ENCODE measurements at regions not wholly inside any gene's neighbourhood (a gene's known extent, or its start where the extent isn't known, plus 50 kb on each side); places are given as distances from the start of the nearest gene placed in this dataset.

DNA sequence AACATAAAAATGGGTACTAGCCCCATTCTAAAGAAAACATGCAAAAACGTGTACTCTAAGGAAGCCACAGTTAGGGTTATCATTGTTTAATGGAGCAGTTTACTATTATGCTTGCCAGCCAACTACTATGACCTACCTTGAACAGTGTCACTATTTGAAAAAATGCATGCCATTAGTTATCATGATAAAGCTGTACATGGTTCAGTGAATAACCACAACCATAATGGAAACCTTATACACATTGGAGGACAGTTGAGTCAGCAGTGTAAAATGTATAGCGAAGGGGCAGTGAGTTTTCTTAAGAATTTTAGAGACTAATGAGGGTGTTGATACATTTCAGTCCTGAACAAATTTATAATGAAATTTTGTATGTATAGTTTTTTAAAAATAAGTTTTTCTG, 381.9 kb downstream of the GRXCR1 start:
- no peak for FAIRE-seq
- Histone ChIP-seq H4K20me1 (ENCODE audit: insufficient read depth, low read length) (no peaks in the 10 kb centered on the region), H3K4me3 (ENCODE audit: insufficient read depth, low read depth, low read length) (no peak overlapping the region), H3K9ac (ENCODE audit: low read length) (no peak overlapping the region), H3K4me2 (ENCODE audit: low read length) (no peak overlapping the region), H3K79me2 (ENCODE audit: insufficient read depth, low read length) (no peaks in the 10 kb centered on the region), H2AFZ (ENCODE audit: low read depth, low read length) (no peak overlapping the region), H3K36me3 (ENCODE audit: insufficient read depth, low read length) (no peaks in the 10 kb centered on the region), H3K27ac (ENCODE audit: low read depth, low read length) (no peak overlapping the region), H3K4me1 (ENCODE audit: insufficient read depth, low read length) (no peaks in the 10 kb centered on the region), H3K27me3 (ENCODE audit: insufficient read depth, low read length) (no peaks in the 10 kb centered on the region), H3K9me3 (ENCODE audit: insufficient read depth, low read depth, low read length) (no peaks in the 10 kb centered on the region)
- no peak overlapping the region for H3K4me3 Mint-ChIP-seq (ENCODE audit: unreplicated experiment)
- TF ChIP-seq, protein P1, sequence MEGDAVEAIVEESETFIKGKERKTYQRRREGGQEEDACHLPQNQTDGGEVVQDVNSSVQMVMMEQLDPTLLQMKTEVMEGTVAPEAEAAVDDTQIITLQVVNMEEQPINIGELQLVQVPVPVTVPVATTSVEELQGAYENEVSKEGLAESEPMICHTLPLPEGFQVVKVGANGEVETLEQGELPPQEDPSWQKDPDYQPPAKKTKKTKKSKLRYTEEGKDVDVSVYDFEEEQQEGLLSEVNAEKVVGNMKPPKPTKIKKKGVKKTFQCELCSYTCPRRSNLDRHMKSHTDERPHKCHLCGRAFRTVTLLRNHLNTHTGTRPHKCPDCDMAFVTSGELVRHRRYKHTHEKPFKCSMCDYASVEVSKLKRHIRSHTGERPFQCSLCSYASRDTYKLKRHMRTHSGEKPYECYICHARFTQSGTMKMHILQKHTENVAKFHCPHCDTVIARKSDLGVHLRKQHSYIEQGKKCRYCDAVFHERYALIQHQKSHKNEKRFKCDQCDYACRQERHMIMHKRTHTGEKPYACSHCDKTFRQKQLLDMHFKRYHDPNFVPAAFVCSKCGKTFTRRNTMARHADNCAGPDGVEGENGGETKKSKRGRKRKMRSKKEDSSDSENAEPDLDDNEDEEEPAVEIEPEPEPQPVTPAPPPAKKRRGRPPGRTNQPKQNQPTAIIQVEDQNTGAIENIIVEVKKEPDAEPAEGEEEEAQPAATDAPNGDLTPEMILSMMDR (IDR thresholded peaks at IDR 0.05; ENCODE audit: insufficient read depth, low read depth, low read length): no peak
- no peak for TF ChIP-seq EZH2 (IDR thresholded peaks at IDR 0.05; ENCODE audit: insufficient read depth, low read length)
- peaks cover 13% of the 10 kb centered on the region for H3K4me1 Mint-ChIP-seq (ENCODE audit: low read depth, unreplicated experiment)
- H3K27me3 Mint-ChIP-seq (ENCODE audit: low read depth, unreplicated experiment): no peaks in the 10 kb centered on the region
- H3K27ac Mint-ChIP-seq (ENCODE audit: unreplicated experiment): no peak overlapping the region
- peak; percentile 79 for DNase-seq (ENCODE audit: low read depth)
- H3K36me3 Mint-ChIP-seq (ENCODE audit: low read depth, unreplicated experiment): no peaks in the 10 kb centered on the region
- no peaks in the 10 kb centered on the region for H3K9me3 Mint-ChIP-seq (ENCODE audit: unreplicated experiment)

DNA sequence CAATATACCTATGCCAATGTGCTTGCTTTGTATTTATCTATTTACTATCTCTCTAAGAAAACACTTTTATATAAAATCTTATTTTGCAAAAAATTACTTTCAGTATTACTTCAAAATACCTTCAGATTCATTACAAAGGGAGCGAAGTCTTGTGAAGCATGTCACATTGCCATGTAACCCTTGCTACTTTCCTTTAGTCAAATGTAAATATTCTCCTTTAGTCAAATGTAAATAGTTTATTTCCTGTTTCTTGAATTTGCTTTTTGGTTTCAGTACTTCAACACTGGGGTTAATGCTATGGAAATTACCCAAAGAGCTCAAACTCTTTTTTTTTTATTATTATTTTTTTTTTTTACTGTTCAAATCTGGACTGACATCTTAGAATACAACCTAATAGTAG, 383.3 kb downstream of the GRXCR1 start:
- Histone ChIP-seq H3K4me2 (ENCODE audit: low read length) (no peak overlapping the region), H3K4me3 (ENCODE audit: insufficient read depth, low read depth, low read length) (no peak overlapping the region), H3K4me1 (ENCODE audit: insufficient read depth, low read length) (no peaks in the 10 kb centered on the region), H4K20me1 (ENCODE audit: insufficient read depth, low read length) (no peaks in the 10 kb centered on the region), H3K79me2 (ENCODE audit: insufficient read depth, low read length) (no peaks in the 10 kb centered on the region), H3K9me3 (ENCODE audit: insufficient read depth, low read depth, low read length) (no peaks in the 10 kb centered on the region), H2AFZ (ENCODE audit: low read depth, low read length) (no peak overlapping the region), H3K9ac (ENCODE audit: low read length) (no peak overlapping the region), H3K27ac (ENCODE audit: low read depth, low read length) (no peak overlapping the region), H3K27me3 (ENCODE audit: insufficient read depth, low read length) (no peaks in the 10 kb centered on the region), H3K36me3 (ENCODE audit: insufficient read depth, low read length) (no peaks in the 10 kb centered on the region)
- H3K4me1 Mint-ChIP-seq (ENCODE audit: low read depth, unreplicated experiment): peaks cover 13% of the 10 kb centered on the region
- no peaks in the 10 kb centered on the region for H3K27me3 Mint-ChIP-seq (ENCODE audit: low read depth, unreplicated experiment)
- no peaks in the 10 kb centered on the region for H3K36me3 Mint-ChIP-seq (ENCODE audit: low read depth, unreplicated experiment)
- H3K4me3 Mint-ChIP-seq (ENCODE audit: unreplicated experiment): no peak overlapping the region
- no peak for DNase-seq (ENCODE audit: low read depth)
- H3K27ac Mint-ChIP-seq (ENCODE audit: unreplicated experiment): no peak overlapping the region
- no peaks in the 10 kb centered on the region for H3K9me3 Mint-ChIP-seq (ENCODE audit: unreplicated experiment)
- no peak for FAIRE-seq
- TF ChIP-seq, protein P1 (IDR thresholded peaks at IDR 0.05; ENCODE audit: insufficient read depth, low read depth, low read length): no peak
- TF ChIP-seq EZH2 (IDR thresholded peaks at IDR 0.05; ENCODE audit: insufficient read depth, low read length): no peak

DNA sequence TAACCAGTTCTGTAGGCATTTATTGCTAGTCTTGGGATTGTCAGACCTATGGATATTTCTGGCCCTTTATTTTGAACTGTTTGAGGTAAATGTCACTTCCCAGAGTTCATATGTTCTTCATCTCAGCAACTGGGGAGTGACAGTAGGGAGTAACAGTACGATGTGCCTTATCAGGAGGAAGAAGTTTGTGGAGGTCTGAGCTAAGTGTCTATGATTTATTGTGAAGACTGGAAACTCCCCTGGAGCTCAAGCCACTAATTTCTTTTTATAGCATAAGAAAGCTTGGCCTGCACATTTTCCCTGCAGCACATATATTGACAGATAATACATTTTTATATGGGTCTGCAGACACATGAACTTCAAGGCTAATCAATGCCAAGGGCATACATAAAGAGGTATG, 383.8 kb downstream of the GRXCR1 start:
- Histone ChIP-seq H3K36me3 (ENCODE audit: insufficient read depth, low read length) (no peaks in the 10 kb centered on the region), H2AFZ (ENCODE audit: low read depth, low read length) (no peak overlapping the region), H3K79me2 (ENCODE audit: insufficient read depth, low read length) (no peaks in the 10 kb centered on the region), H3K4me3 (ENCODE audit: insufficient read depth, low read depth, low read length) (no peak overlapping the region), H3K27me3 (ENCODE audit: insufficient read depth, low read length) (no peaks in the 10 kb centered on the region), H3K9me3 (ENCODE audit: insufficient read depth, low read depth, low read length) (no peaks in the 10 kb centered on the region), H3K27ac (ENCODE audit: low read depth, low read length) (no peak overlapping the region), H3K4me1 (ENCODE audit: insufficient read depth, low read length) (no peaks in the 10 kb centered on the region), H3K9ac (ENCODE audit: low read length) (no peak overlapping the region), H3K4me2 (ENCODE audit: low read length) (peak overlapping the region; percentile 14), H4K20me1 (ENCODE audit: insufficient read depth, low read length) (no peaks in the 10 kb centered on the region)
- DNase-seq (ENCODE audit: low read depth) (peak; percentile 39), FAIRE-seq (no peak)
- Mint-ChIP-seq H3K36me3 (ENCODE audit: low read depth, unreplicated experiment) (no peaks in the 10 kb centered on the region), H3K4me3 (ENCODE audit: unreplicated experiment) (no peak overlapping the region), H3K27ac (ENCODE audit: unreplicated experiment) (no peak overlapping the region), H3K9me3 (ENCODE audit: unreplicated experiment) (no peaks in the 10 kb centered on the region), H3K27me3 (ENCODE audit: low read depth, unreplicated experiment) (no peaks in the 10 kb centered on the region), H3K4me1 (ENCODE audit: low read depth, unreplicated experiment) (peaks cover 13% of the 10 kb centered on the region)
- TF ChIP-seq, protein P1 (IDR thresholded peaks at IDR 0.05; ENCODE audit: insufficient read depth, low read depth, low read length): no peak
- TF ChIP-seq EZH2 (IDR thresholded peaks at IDR 0.05; ENCODE audit: insufficient read depth, low read length): no peak
